ENCODE measurements at regions not wholly inside any gene's neighbourhood (a gene's known extent, or its start where the extent isn't known, plus 50 kb on each side); places are given as distances from the start of the nearest gene placed in this dataset.

DNA sequence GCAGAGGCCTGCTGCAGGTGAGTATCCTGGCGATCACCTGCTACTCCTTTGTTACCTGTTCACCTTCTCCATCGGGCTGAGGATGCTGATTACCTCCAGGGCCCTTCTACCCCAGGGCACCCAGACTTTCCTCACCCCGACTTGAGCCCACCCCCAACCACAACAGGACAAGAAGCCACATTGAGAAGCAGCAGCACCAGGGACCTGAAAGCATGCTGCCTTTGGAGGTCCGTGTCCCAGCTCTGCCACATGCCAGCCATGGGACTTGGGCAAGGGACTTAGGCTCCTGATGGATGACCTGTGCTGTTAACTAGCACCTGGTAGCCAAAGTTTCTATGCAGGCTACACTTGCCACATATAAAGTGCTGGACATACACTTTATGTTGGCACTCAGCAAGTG is 89.7 kb downstream of the CPZ start:
- ATAC-seq (no peak), DNase-seq (no peak)
- intact Hi-C loops (cut with DNase I) = no loop called here
- no peak overlapping the region for H3K4me3 ChIP-seq
- no peaks in the 10 kb centered on the region for H3K36me3 ChIP-seq
- no peak for TF ChIP-seq POLR2A (IDR thresholded peaks at IDR 0.05)
- TF ChIP-seq, protein P1, sequence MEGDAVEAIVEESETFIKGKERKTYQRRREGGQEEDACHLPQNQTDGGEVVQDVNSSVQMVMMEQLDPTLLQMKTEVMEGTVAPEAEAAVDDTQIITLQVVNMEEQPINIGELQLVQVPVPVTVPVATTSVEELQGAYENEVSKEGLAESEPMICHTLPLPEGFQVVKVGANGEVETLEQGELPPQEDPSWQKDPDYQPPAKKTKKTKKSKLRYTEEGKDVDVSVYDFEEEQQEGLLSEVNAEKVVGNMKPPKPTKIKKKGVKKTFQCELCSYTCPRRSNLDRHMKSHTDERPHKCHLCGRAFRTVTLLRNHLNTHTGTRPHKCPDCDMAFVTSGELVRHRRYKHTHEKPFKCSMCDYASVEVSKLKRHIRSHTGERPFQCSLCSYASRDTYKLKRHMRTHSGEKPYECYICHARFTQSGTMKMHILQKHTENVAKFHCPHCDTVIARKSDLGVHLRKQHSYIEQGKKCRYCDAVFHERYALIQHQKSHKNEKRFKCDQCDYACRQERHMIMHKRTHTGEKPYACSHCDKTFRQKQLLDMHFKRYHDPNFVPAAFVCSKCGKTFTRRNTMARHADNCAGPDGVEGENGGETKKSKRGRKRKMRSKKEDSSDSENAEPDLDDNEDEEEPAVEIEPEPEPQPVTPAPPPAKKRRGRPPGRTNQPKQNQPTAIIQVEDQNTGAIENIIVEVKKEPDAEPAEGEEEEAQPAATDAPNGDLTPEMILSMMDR (IDR thresholded peaks at IDR 0.05) = no peak
- H3K27me3 ChIP-seq = no peaks in the 10 kb centered on the region
- no CpG with 5 or more reads among the region's 4 CpGs for WGBS (ENCODE audit: insufficient coverage, low coverage, low lambda C conversion rate, missing lambda C conversion rate)
- no peaks in the 10 kb centered on the region for H3K9me3 ChIP-seq
- H3K4me1 ChIP-seq = no peaks in the 10 kb centered on the region
- no peak overlapping the region for H3K27ac ChIP-seq

DNA sequence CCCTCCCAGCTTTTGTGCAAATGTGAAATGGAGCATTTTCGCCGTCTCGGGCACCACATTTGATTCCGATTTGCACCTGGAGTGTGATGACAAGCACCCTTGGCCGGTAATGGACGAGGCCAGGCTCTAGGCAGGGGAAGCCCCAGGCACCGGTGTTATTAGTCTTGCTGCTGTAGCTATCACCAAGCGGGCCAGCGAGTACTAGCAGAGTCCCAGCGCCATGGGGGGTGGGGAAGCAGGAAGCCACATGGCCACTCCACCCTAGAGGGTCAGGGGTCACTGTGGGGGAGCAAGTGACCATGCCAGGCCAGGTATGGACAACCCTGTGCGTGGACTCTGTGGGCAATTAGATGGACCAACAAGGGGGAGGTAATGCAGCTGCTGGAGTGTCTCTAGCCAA is 88.8 kb downstream of the CPZ start:
- no peaks in the 10 kb centered on the region for H3K27me3 ChIP-seq
- H3K4me3 ChIP-seq = no peak overlapping the region
- WGBS (ENCODE audit: insufficient coverage, low coverage, low lambda C conversion rate, missing lambda C conversion rate) = 47% methylated on average over 10 of the region's 11 CpGs
- ATAC-seq = no peak
- no peak for TF ChIP-seq POLR2A (IDR thresholded peaks at IDR 0.05)
- TF ChIP-seq, protein P1 (IDR thresholded peaks at IDR 0.05) = no peak
- no peaks in the 10 kb centered on the region for H3K36me3 ChIP-seq
- intact Hi-C loops (cut with DNase I) = no loop called here
- DNase-seq = no peak
- H3K9me3 ChIP-seq = no peaks in the 10 kb centered on the region
- no peaks in the 10 kb centered on the region for H3K4me1 ChIP-seq
- H3K27ac ChIP-seq = no peak overlapping the region

DNA sequence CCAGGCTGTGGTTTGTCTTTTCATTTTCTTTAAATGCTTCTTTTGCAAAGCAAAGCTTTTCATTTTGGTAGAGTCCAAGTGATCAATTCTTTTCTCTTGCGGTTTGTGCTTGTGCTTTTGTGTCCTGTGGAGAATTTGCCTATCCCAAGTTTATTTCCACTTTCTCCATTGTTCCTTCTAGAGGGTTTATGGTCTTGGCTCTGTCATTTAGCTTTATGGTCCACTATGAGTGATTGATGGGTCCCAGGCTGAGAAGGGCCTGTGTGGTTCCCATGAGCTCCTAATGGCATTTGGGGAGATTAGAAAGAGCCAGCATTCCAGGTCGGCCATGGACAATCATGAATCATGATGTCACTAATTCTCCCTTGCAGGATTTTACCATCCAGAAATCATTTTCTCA is 86.5 kb downstream of the CPZ start:
- Histone ChIP-seq H3K27me3 (no peaks in the 10 kb centered on the region), H3K36me3 (no peaks in the 10 kb centered on the region), H3K4me1 (no peaks in the 10 kb centered on the region), H3K27ac (no peak overlapping the region), H3K4me3 (no peak overlapping the region), H3K9me3 (no peaks in the 10 kb centered on the region)
- intact Hi-C loops (cut with DNase I) = no loop called here
- ATAC-seq (no peak), DNase-seq (no peak)
- 35% methylated on average over 2 of the region's 2 CpGs for WGBS (ENCODE audit: insufficient coverage, low coverage, low lambda C conversion rate, missing lambda C conversion rate)
- TF ChIP-seq POLR2A (IDR thresholded peaks at IDR 0.05) = no peak

DNA sequence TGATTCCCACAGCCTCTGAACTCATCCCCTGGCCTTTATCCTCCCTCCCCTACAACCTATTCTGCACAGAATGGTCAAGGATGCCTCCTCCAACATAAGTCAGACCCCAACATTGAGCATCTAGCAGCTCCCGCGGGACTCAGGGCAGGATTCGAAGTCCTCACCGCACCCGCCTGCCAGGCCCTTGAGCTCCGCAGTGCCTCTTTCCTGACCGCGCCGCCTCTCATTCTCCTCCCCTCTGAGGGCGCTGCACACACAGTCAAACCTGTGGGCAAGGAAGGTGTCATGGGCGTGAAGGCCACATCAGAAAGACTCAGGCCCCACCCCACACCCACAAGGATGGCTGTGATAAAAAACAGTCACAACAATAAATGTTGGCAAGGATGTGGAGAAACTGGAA is 84.1 kb downstream of the CPZ start:
- no peaks in the 10 kb centered on the region for H3K36me3 ChIP-seq
- H3K9me3 ChIP-seq = no peaks in the 10 kb centered on the region
- H3K27ac ChIP-seq = no peak overlapping the region
- H3K4me1 ChIP-seq = no peaks in the 10 kb centered on the region
- H3K27me3 ChIP-seq = no peaks in the 10 kb centered on the region
- no peak for ATAC-seq
- DNase-seq = no peak
- intact Hi-C loops (cut with DNase I) = no loop called here
- 88% methylated on average over 8 of the region's 11 CpGs for WGBS (ENCODE audit: insufficient coverage, low coverage, low lambda C conversion rate, missing lambda C conversion rate)
- H3K4me3 ChIP-seq = no peak overlapping the region
- no peak for TF ChIP-seq POLR2A (IDR thresholded peaks at IDR 0.05)
- TF ChIP-seq, protein P1 (IDR thresholded peaks at IDR 0.05) = no peak

DNA sequence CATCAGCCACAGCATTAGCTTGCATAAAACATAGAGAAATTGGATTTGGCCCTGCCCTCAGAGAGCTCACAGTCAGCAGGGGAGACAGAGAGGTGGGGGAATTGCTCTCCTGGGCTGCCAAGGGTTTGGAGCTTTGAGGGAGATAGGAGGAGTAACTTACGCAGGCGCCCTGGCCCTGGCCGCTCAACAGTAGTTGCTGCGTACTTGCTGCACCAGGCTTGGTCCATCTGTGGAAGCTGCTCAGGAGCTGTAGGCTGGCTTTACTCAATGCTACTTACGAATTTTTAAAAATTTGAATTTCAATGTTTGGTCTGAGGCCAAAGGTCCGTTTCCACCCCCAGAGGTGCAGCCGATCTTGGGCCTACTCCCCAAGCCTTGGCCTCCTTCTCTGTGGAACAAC is 83.3 kb downstream of the CPZ start:
- H3K4me1 ChIP-seq = no peaks in the 10 kb centered on the region
- intact Hi-C loops (cut with DNase I) = no loop called here
- no peaks in the 10 kb centered on the region for H3K27me3 ChIP-seq
- DNase-seq (no peak), ATAC-seq (no peak)
- WGBS (ENCODE audit: insufficient coverage, low coverage, low lambda C conversion rate, missing lambda C conversion rate) = 53% methylated on average over 3 of the region's 7 CpGs
- H3K27ac ChIP-seq = no peak overlapping the region
- H3K4me3 ChIP-seq = no peak overlapping the region
- H3K36me3 ChIP-seq = no peaks in the 10 kb centered on the region
- H3K9me3 ChIP-seq = no peaks in the 10 kb centered on the region
- TF ChIP-seq POLR2A (IDR thresholded peaks at IDR 0.05) = no peak
- TF ChIP-seq, protein P1 (IDR thresholded peaks at IDR 0.05) = no peak

Data from right lobe of liver (tissue), 6 donors.